HG03060 (cell line): ENCODE measurements at regions not wholly inside any gene's neighbourhood (a gene's known extent, or its start where the extent isn't known, plus 50 kb on each side); places are given as distances from the start of the nearest gene placed in this dataset.

ENCODE experiments used
- ATAC-seq: cut with Tn5 transposase; IDR thresholded peaks from one replicate; pipeline ENCODE4 v1.9.1; 2021; ENCODE audit warnings: low read depth, moderate number of reproducible peaks; ENCODE audit not compliant: unreplicated experiment

GRCh38 chr20:48469026-48469425 lies 358.8 kb downstream of the PREX1 start:
- ATAC-seq = no peak

GRCh38 chr20:48468571-48468970 lies 359.2 kb downstream of the PREX1 start:
- no peak for ATAC-seq

GRCh38 chr20:48467622-48468021 lies 360.2 kb downstream of the PREX1 start:
- no peak for ATAC-seq

- ATAC-seq = no peak
These were observed 362.5 kb downstream of the PREX1 start for GRCh38 chr20:48465271-48465670.

GRCh38 chr20:48463916-48464315 lies 363.9 kb downstream of the PREX1 start:
- no peak for ATAC-seq

GRCh38 chr20:48463096-48463720 lies 364.6 kb downstream of the PREX1 start:
- no peak for ATAC-seq

GRCh38 chr20:48461735-48462119 lies 366.1 kb downstream of the PREX1 start:
- ATAC-seq = no peak

- no peak for ATAC-seq
These were observed 366.6 kb downstream of the PREX1 start for GRCh38 chr20:48461091-48461734.

GRCh38 chr20:48460681-48461080 lies 367.1 kb downstream of the PREX1 start:
- no peak for ATAC-seq

GRCh38 chr20:48459722-48460395 lies 367.9 kb downstream of the PREX1 start:
- no peak for ATAC-seq

GRCh38 chr20:48458601-48459385 lies 369.0 kb downstream of the PREX1 start:
- no peak for ATAC-seq

- ATAC-seq = no peak
These were observed 369.8 kb downstream of the PREX1 start for GRCh38 chr20:48458003-48458377.

- no peak for ATAC-seq
These were observed 370.4 kb downstream of the PREX1 start for GRCh38 chr20:48457193-48458002.

GRCh38 chr20:48456366-48457192 lies 371.2 kb downstream of the PREX1 start:
- no peak for ATAC-seq

- no peak for ATAC-seq
These were observed 372.0 kb downstream of the PREX1 start for GRCh38 chr20:48455651-48456365.

- no peak for ATAC-seq
These were observed 372.9 kb downstream of the PREX1 start for GRCh38 chr20:48454671-48455490.

GRCh38 chr20:48453477-48454093 lies 374.2 kb downstream of the PREX1 start:
- ATAC-seq = no peak

GRCh38 chr20:48451401-48451800 lies 376.4 kb downstream of the PREX1 start:
- no peak for ATAC-seq
